ENCODE measurements at regions not wholly inside any gene's neighbourhood (a gene's known extent, or its start where the extent isn't known, plus 50 kb on each side); places are given as distances from the start of the nearest gene placed in this dataset.
"Not testable (repeated sequence)": the region's sequence is repeated elsewhere in the genome, so short reads cannot be mapped to it uniquely, and the experiment has no call there.

- not testable (repeated sequence) for DNase-seq
Measured at GRCh38 chr9:90077598-90077997, 472.8 kb downstream of the GADD45G start.

GRCh38 chr9:90078988-90079421 lies 474.2 kb downstream of the GADD45G start:
- DNase-seq, result no peak

GRCh38 chr9:90085633-90086032 lies 480.8 kb downstream of the GADD45G start:
- DNase-seq, result no peak

GRCh38 chr9:90086101-90086511 lies 481.3 kb downstream of the GADD45G start:
- no peak for DNase-seq

GRCh38 chr9:90088434-90088833 lies 483.6 kb downstream of the GADD45G start:
- no peak for DNase-seq

- no peak for DNase-seq
Measured at GRCh38 chr9:90088856-90089255, 484.0 kb downstream of the GADD45G start.

- no peak for DNase-seq
Measured at GRCh38 chr9:90090997-90091396, 486.2 kb downstream of the GADD45G start.

GRCh38 chr9:90092508-90092907 lies 487.7 kb downstream of the GADD45G start:
- no peak for DNase-seq

- DNase-seq, result peak in 1 of 51 donors; percentile 7
Measured at GRCh38 chr9:90095682-90096081, 490.9 kb downstream of the GADD45G start.

GRCh38 chr9:90097237-90097636 lies 492.4 kb downstream of the GADD45G start:
- DNase-seq, result no peak

- DNase-seq, result no peak
Measured at GRCh38 chr9:90098408-90098807, 493.6 kb downstream of the GADD45G start.

GRCh38 chr9:90099262-90099963 lies 494.6 kb downstream of the GADD45G start:
- DNase-seq, result peak in 7 of 51 donors; percentile 4 to 39 (median 24)

- no peak for DNase-seq
Measured at GRCh38 chr9:90100014-90100413, 495.2 kb downstream of the GADD45G start.

GRCh38 chr9:90102292-90102901 lies 497.6 kb downstream of the GADD45G start:
- peak in 45 of 51 donors; percentile 4 to 82 (median 48) for DNase-seq

GRCh38 chr9:90103771-90104170 lies 499.0 kb downstream of the GADD45G start:
- DNase-seq, result no peak

- DNase-seq, result no peak
Measured at GRCh38 chr9:90105773-90106172, 501.0 kb downstream of the GADD45G start.

- DNase-seq, result peak in 1 of 51 donors; percentile 50
Measured at GRCh38 chr9:90107040-90107725, 502.4 kb downstream of the GADD45G start.

GRCh38 chr9:90107726-90108655 lies 503.2 kb downstream of the GADD45G start:
- no peak for DNase-seq

- no peak for DNase-seq
Measured at GRCh38 chr9:90112788-90113187, 508.0 kb downstream of the GADD45G start.

GRCh38 chr9:90114641-90115425 lies 510.0 kb downstream of the GADD45G start:
- DNase-seq, result no peak

- DNase-seq, result no peak
Measured at GRCh38 chr9:90121762-90122161, 517.0 kb downstream of the GADD45G start.

Data from hypothalamus (tissue), 51 donors.